HEK293 (cell line): ENCODE measurements at regions not wholly inside any gene's neighbourhood (a gene's known extent, or its start where the extent isn't known, plus 50 kb on each side); places are given as distances from the start of the nearest gene placed in this dataset.

Experiments used
- CTCF ChIA-PET: fragments of 350-600 bp; formaldehyde crosslinking; extraction: SDS; loops from one replicate; lab custom pipeline; 2021; ENCODE audit warnings: antibody characterized with exemption; lab: Yijun Ruan, JAX
- POLR2A ChIA-PET: fragments of 300-600 bp; formaldehyde crosslinking; extraction: SDS; loops from one replicate; lab custom pipeline; 2020; ENCODE audit warnings: antibody characterized with exemption, inconsistent platforms; lab: Yijun Ruan, JAX
- H3K27ac ChIP-seq: fragments of 200-500 bp; sonication (Bioruptor generic); 2 replicates; pipeline ENCODE4 v1.5.1; 2014; ENCODE audit warnings: low read depth, low read length, control low read depth, inconsistent platforms; ENCODE audit errors: extremely low read depth
- H3K36me3 ChIP-seq, 2 experiments: fragments of 200-500 bp in 1 of 2; sonication (Bioruptor generic) in 1 of 2; 1 replicate in 1 of 2; 2 replicates in 1 of 2; pipeline ENCODE4 v1.5.1; 2014 to 2017; ENCODE audit warnings: inconsistent platforms in 2 of 2, low read length in 2 of 2; ENCODE audit not compliant: control insufficient read depth in 2 of 2, insufficient read depth in 1 of 2
- H3K4me1 ChIP-seq: fragments of 200-500 bp; sonication (Bioruptor generic); 2 replicates; pipeline ENCODE4 v1.5.1; 2014; ENCODE audit warnings: mild to moderate bottlenecking, low read length, inconsistent platforms; ENCODE audit not compliant: control insufficient read depth, insufficient read depth
- H3K4me3 ChIP-seq: 2 replicates; pipeline ENCODE4 v1.5.1; 2011; ENCODE audit warnings: low read depth, mild to moderate bottlenecking, control low read depth, low read length, moderate library complexity
- H3K9me3 ChIP-seq: fragments of 200-500 bp; sonication (Bioruptor generic); 2 replicates; pipeline ENCODE4 v1.5.1; 2014; ENCODE audit warnings: low read depth, low read length, inconsistent platforms; ENCODE audit not compliant: control insufficient read depth, insufficient read depth
- EGR2 ChIP-seq: fragments of 450-650 bp; formaldehyde crosslinking; IDR thresholded peaks from 2 replicates; pipeline ENCODE4 v1.5.1; 2016; ENCODE audit warnings: low read depth, missing biosample characterization, missing genetic modification characterization
- PRDM1 ChIP-seq: fragments of 450-650 bp; formaldehyde crosslinking; IDR thresholded peaks from 2 replicates; pipeline ENCODE4; 2016; ENCODE audit warnings: missing biosample characterization, missing genetic modification characterization
- RBAK ChIP-seq: fragments of 450-650 bp; formaldehyde crosslinking; IDR thresholded peaks from 2 replicates; pipeline ENCODE4 v1.5.1; 2016; ENCODE audit warnings: missing biosample characterization, missing genetic modification characterization
- REST ChIP-seq: fragments of 450-650 bp; formaldehyde crosslinking; IDR thresholded peaks from 2 replicates; pipeline ENCODE4 v1.5.1; 2016; ENCODE audit warnings: missing biosample characterization, missing genetic modification characterization
- ZNF132 ChIP-seq: fragments of 450-650 bp; formaldehyde crosslinking; IDR thresholded peaks from 2 replicates; pipeline ENCODE4 v1.5.1; 2017; ENCODE audit warnings: missing biosample characterization, missing genetic modification characterization, borderline replicate concordance
- ZNF140 ChIP-seq: fragments of 450-650 bp; formaldehyde crosslinking; IDR thresholded peaks from 2 replicates; pipeline ENCODE4 v1.5.1; 2016; ENCODE audit warnings: missing biosample characterization, missing genetic modification characterization
- ZNF324 ChIP-seq: fragments of 450-650 bp; formaldehyde crosslinking; IDR thresholded peaks from 2 replicates; pipeline ENCODE4 v1.5.1; 2016; ENCODE audit warnings: missing biosample characterization, missing genetic modification characterization
- ZNF426 ChIP-seq: fragments of 450-650 bp; formaldehyde crosslinking; IDR thresholded peaks from 2 replicates; pipeline ENCODE4 v1.5.1; 2017; ENCODE audit warnings: missing biosample characterization, missing genetic modification characterization, mild to moderate bottlenecking, inconsistent platforms, moderate library complexity
- ZNF501 ChIP-seq: fragments of 450-650 bp; formaldehyde crosslinking; IDR thresholded peaks from 2 replicates; pipeline ENCODE4 v1.5.1; 2016; ENCODE audit warnings: missing biosample characterization, missing genetic modification characterization
- ZNF561 ChIP-seq: fragments of 450-650 bp; IDR thresholded peaks from 2 replicates; pipeline ENCODE4 v1.5.1; 2018; ENCODE audit warnings: missing biosample characterization, missing genetic modification characterization, borderline replicate concordance
- ZNF624 ChIP-seq: fragments of 450-650 bp; formaldehyde crosslinking; IDR thresholded peaks from 2 replicates; pipeline ENCODE4 v1.5.1; 2017; ENCODE audit warnings: missing biosample characterization, missing genetic modification characterization
- ZNF629 ChIP-seq: fragments of 450-650 bp; formaldehyde crosslinking; IDR thresholded peaks from 2 replicates; pipeline ENCODE4 v1.5.1; 2017; ENCODE audit warnings: missing biosample characterization, missing genetic modification characterization
- ZSCAN18 ChIP-seq: fragments of 450-650 bp; formaldehyde crosslinking; IDR thresholded peaks from 2 replicates; pipeline ENCODE4 v1.5.1; 2016; ENCODE audit warnings: missing biosample characterization, missing genetic modification characterization
- ZXDB ChIP-seq: fragments of 450-650 bp; formaldehyde crosslinking; IDR thresholded peaks from 2 replicates; pipeline ENCODE4 v1.5.1; 2016; ENCODE audit warnings: missing biosample characterization, missing genetic modification characterization
- TF ChIP-seq, protein P1 (sequence below): fragments of 450-650 bp; formaldehyde crosslinking; IDR thresholded peaks from 2 replicates; pipeline ENCODE4 v1.5.1; 2016; ENCODE audit warnings: missing biosample characterization, missing genetic modification characterization
- TF ChIP-seq, protein P2 (sequence below): fragments of 450-650 bp; formaldehyde crosslinking; conservative IDR thresholded peaks from 2 replicates; pipeline ENCODE4 v1.5.1; 2016; ENCODE audit warnings: low read depth, missing biosample characterization, missing genetic modification characterization
- TF ChIP-seq, protein P3 (sequence below): fragments of 450-650 bp; formaldehyde crosslinking; IDR thresholded peaks from 2 replicates; pipeline ENCODE4 v1.5.1; 2017; ENCODE audit warnings: missing biosample characterization, missing genetic modification characterization

- POLR2A ChIA-PET = no interaction called here
- Histone ChIP-seq H3K9me3 (no peaks in the 10 kb centered on the region), H3K4me3 (no peak overlapping the region), H3K36me3 (no peaks in the 10 kb centered on the region), H3K4me1 (no peaks in the 10 kb centered on the region), H3K27ac (no peak overlapping the region)
- CTCF ChIA-PET = no interaction called here
- no peak for TF ChIP-seq ZNF561 (tag by site-specific recombination)
- no peak for TF ChIP-seq ZSCAN18 (tag by site-specific recombination)
- TF ChIP-seq EGR2 (tag by site-specific recombination) = no peak
- TF ChIP-seq, protein P1, sequence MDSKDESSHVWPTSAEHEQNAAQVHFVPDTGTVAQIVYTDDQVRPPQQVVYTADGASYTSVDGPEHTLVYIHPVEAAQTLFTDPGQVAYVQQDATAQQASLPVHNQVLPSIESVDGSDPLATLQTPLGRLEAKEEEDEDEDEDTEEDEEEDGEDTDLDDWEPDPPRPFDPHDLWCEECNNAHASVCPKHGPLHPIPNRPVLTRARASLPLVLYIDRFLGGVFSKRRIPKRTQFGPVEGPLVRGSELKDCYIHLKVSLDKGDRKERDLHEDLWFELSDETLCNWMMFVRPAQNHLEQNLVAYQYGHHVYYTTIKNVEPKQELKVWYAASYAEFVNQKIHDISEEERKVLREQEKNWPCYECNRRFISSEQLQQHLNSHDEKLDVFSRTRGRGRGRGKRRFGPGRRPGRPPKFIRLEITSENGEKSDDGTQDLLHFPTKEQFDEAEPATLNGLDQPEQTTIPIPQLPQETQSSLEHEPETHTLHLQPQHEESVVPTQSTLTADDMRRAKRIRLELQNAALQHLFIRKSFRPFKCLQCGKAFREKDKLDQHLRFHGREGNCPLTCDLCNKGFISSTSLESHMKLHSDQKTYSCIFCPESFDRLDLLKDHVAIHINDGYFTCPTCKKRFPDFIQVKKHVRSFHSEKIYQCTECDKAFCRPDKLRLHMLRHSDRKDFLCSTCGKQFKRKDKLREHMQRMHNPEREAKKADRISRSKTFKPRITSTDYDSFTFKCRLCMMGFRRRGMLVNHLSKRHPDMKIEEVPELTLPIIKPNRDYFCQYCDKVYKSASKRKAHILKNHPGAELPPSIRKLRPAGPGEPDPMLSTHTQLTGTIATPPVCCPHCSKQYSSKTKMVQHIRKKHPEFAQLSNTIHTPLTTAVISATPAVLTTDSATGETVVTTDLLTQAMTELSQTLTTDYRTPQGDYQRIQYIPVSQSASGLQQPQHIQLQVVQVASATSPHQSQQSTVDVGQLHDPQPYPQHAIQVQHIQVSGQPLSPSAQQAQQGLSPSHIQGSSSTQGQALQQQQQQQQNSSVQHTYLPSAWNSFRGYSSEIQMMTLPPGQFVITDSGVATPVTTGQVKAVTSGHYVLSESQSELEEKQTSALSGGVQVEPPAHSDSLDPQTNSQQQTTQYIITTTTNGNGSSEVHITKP = no peak
- TF ChIP-seq, protein P2, sequence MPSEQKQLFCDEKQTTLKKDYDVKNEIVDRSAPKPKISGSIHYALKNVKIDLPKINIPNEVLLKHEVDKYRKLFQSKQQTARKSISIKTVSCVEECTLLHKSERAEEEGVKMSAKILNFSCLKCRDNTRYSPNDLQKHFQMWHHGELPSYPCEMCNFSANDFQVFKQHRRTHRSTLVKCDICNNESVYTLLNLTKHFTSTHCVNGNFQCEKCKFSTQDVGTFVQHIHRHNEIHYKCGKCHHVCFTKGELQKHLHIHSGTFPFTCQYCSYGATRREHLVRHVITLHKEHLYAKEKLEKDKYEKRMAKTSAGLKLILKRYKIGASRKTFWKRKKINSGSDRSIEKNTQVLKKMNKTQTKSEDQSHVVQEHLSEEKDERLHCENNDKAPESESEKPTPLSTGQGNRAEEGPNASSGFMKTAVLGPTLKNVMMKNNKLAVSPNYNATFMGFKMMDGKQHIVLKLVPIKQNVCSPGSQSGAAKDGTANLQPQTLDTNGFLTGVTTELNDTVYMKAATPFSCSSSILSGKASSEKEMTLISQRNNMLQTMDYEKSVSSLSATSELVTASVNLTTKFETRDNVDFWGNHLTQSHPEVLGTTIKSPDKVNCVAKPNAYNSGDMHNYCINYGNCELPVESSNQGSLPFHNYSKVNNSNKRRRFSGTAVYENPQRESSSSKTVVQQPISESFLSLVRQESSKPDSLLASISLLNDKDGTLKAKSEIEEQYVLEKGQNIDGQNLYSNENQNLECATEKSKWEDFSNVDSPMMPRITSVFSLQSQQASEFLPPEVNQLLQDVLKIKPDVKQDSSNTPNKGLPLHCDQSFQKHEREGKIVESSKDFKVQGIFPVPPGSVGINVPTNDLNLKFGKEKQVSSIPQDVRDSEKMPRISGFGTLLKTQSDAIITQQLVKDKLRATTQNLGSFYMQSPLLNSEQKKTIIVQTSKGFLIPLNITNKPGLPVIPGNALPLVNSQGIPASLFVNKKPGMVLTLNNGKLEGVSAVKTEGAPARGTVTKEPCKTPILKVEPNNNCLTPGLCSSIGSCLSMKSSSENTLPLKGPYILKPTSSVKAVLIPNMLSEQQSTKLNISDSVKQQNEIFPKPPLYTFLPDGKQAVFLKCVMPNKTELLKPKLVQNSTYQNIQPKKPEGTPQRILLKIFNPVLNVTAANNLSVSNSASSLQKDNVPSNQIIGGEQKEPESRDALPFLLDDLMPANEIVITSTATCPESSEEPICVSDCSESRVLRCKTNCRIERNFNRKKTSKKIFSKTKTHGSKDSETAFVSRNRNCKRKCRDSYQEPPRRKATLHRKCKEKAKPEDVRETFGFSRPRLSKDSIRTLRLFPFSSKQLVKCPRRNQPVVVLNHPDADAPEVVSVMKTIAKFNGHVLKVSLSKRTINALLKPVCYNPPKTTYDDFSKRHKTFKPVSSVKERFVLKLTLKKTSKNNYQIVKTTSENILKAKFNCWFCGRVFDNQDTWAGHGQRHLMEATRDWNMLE = no peak
- TF ChIP-seq ZNF132 = no peak
- TF ChIP-seq ZNF140 (tag by site-specific recombination) = no peak
- no peak for TF ChIP-seq ZNF629 (tag by site-specific recombination)
- no peak for TF ChIP-seq ZXDB
- TF ChIP-seq ZNF324 (tag by site-specific recombination) = no peak
- no peak for TF ChIP-seq ZNF501
- TF ChIP-seq RBAK (tag by site-specific recombination) = no peak
- no peak for TF ChIP-seq ZNF426
- TF ChIP-seq, protein P3, sequence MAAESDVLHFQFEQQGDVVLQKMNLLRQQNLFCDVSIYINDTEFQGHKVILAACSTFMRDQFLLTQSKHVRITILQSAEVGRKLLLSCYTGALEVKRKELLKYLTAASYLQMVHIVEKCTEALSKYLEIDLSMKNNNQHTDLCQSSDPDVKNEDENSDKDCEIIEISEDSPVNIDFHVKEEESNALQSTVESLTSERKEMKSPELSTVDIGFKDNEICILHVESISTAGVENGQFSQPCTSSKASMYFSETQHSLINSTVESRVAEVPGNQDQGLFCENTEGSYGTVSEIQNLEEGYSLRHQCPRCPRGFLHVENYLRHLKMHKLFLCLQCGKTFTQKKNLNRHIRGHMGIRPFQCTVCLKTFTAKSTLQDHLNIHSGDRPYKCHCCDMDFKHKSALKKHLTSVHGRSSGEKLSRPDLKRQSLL = no peak
- no peak for TF ChIP-seq PRDM1 (tag by site-specific recombination)
- TF ChIP-seq ZNF624 (tag by site-specific recombination) = no peak
- TF ChIP-seq REST (tag by site-specific recombination) = no peak
Measured at GRCh38 chr1:189216886-189217285, 1260.8 kb downstream of the BRINP3 start.
